ENCODE measurements at regions not wholly inside any gene's neighbourhood (a gene's known extent, or its start where the extent isn't known, plus 50 kb on each side); places are given as distances from the start of the nearest gene placed in this dataset.

GRCh38 chr16:77647726-77648125 lies 74.6 kb upstream of the NUDT7 start:
- TF ChIP-seq CTCF (IDR thresholded peaks at IDR 0.05) (no peak), POLR2A (IDR thresholded peaks at IDR 0.05) (no peak)

All from transverse colon (tissue), 3 donors.